D721Med (cell line): ENCODE measurements at regions not wholly inside any gene's neighbourhood (a gene's known extent, or its start where the extent isn't known, plus 50 kb on each side); places are given as distances from the start of the nearest gene placed in this dataset.

Source experiments
- DNase-seq: peaks from one replicate; pipeline ENCODE4 v3.0.0; 2011; ENCODE audit warnings: low spot score; ENCODE audit not compliant: insufficient read length
- FAIRE-seq: peaks from 2 replicates; lab custom pipeline; 2011; peaks lifted over from hg19 to GRCh38; lab: Jason Lieb, UNC
- CTCF ChIP-seq: IDR thresholded peaks from 2 replicates; pipeline ENCODE4 v1.5.1; 2012; ENCODE audit warnings: mild to moderate bottlenecking, control low read depth; ENCODE audit not compliant: insufficient read depth; ENCODE audit errors: missing control alignments

DNA sequence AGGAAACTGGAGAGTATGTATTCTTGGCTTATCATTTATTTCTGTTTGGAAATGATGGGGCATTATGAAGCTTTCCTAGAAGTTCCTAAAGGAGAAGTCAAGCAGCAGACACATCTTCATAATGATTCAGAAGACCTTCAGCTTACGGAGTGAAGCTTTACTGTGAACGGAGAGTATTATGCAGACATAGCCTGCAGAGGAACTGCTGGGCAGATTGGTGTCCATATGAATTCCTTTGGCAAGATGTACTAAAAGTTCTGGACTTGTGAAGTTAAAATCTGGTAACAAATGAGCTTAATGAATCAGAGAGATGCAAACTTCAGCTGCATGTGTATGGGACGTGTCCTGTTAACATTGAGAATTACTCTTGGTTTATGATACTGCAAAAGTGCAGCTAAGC, 60.1 kb downstream of the NABP1 start:
- no peak for FAIRE-seq
- TF ChIP-seq CTCF: no peak
- no peak for DNase-seq

DNA sequence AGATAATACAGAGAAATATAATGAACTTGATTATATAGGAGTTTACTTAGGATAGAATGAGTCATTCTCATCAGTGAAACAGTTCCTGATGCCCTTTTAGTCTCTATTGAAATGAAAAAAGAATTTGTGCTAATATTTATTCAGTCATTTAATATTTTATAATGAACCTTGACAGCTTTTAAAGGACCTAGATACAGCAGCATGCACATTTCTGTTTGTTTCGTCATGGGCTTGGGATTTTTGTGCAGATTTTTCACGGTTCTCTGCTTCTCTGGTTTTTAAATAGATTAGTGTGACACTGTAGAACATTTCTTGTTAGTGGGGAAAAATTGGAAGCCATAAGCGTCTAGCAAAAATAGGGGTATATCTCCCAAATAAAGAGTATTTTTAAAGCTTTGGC, 60.7 kb downstream of the NABP1 start:
- TF ChIP-seq CTCF: no peak
- FAIRE-seq: no peak
- no peak for DNase-seq

GRCh38 chr2:191739194-191739593, 61.3 kb downstream of the NABP1 start:
- FAIRE-seq: no peak
- no peak for TF ChIP-seq CTCF
- no peak for DNase-seq

DNA sequence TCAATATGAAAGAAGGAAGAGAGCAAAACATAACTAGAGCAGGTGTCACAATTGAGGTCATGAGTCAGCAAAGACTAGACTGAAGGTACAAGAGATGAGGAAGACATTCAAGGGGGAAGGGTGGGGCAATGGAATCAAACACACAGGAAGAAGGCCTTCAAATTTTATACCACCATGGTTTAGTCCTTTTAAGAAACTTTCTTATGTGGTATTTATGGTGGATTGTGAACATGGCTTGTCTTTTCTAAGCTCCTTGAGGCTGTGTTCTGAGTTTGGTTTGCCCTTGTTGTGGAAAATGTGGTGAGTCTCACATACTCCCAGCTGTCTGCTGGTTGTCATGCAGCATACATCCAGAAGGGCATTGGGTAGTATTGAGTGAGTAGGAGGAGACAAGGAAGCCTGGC, 62.1 kb downstream of the NABP1 start:
- FAIRE-seq (no peak), DNase-seq (no peak)
- TF ChIP-seq CTCF: no peak

DNA sequence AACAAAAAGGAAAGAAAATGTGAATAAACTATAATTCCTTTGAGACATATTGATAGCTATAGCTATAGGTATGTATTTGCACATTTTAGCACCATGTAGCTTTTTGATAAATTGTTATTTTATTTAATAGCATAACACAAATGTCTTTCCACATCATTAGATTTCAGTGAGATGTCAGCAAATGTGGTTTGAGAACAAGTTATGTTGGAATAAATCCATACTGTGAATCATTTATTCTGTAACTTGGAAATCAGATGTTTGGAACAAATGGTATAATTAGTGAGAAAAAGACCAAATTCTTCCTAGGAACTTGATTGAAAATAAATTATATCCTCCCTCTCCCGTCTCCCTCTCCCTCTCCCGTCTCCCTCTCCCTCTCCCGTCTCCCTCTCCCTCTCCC, 62.8 kb downstream of the NABP1 start:
- TF ChIP-seq CTCF: no peak
- DNase-seq (no peak), FAIRE-seq (no peak)

DNA sequence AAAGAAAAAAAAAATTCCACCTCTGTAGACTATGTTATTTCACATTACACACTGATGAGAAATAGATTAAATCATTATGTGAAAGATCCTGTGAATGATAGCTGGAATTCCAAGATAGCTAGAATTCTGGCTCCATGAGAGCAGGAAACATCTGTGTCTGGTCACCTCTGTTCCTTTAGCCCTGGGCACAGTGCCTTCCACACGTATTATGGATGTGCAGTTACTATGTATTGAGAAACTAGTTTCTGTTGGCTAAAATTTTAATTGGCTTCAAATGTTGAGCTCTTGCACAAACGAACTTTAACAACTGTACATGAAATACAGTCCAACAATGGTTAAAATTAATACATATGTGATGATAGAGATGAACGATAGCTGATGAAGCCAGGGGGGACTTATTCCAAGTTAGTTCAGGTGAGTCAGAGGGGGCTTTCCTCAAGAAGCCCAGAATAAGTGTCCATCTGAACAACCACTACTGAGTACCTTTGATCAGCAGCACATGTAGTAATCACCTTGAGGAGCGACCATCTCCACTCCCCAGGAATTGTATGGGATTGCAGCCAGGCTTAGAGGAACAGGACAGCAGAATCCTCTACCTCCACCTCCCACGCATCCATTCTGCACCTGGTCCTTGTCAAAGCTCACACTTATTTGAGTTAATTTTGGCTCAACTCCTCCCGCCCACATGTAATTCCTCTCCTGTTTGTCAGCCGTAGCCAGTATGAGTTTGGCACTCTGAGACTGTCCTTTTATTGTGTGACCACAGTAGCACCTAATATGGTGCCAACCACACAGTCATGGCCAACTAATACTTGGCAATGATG, 68.6 kb downstream of the NABP1 start:
- no peak for DNase-seq
- FAIRE-seq: no peak

More for the DNA sequence above, 68.6 kb downstream of the NABP1 start:
- TF ChIP-seq CTCF: no peak
